T-cell (primary cell): ENCODE measurements at regions not wholly inside any gene's neighbourhood (a gene's known extent, or its start where the extent isn't known, plus 50 kb on each side); places are given as distances from the start of the nearest gene placed in this dataset.
"Not testable (repeated sequence)": the region's sequence is repeated elsewhere in the genome, so short reads cannot be mapped to it uniquely, and the experiment has no call there.

Experiments used
- ATAC-seq, 4 experiments: fragments of 200-7000 bp in 3 of 4; fragments of 150-1000 bp in 1 of 4; cut with Tn5 transposase; replicated peaks in 1 of 4; 1 replicate in 3 of 4; 2 replicates in 1 of 4; pipeline ENCODE4 v1.10.0; 2021; ENCODE audit warnings: moderate library complexity in 3 of 4, mild to moderate bottlenecking in 2 of 4, moderate number of reproducible peaks in 1 of 4
- CTCF ChIA-PET, 2 donors: fragments of 300-600 bp; sonication (Branson Sonifier 250); formaldehyde crosslinking; loops; one replicate each; lab custom pipeline; 2022; ENCODE audit warnings: antibody characterized with exemption in 2 of 2; lab: Charles Lee
- POLR2A ChIA-PET, 2 donors: fragments of 300-600 bp; sonication (Branson Sonifier 250); formaldehyde crosslinking; loops; one replicate each; lab custom pipeline; 2022; ENCODE audit warnings: antibody characterized with exemption in 2 of 2; lab: Charles Lee
- DNase-seq, 35 experiments: peaks; one replicate each; pipeline versions ENCODE4 v3.0.0 to v3.0.0-alpha.2; 2013 to 2023
- H3K27ac ChIP-seq: one replicate; pipeline ENCODE4 v1.5.1; 2013; ENCODE audit warnings: low read length
- H3K27me3 ChIP-seq, 2 experiments: replicated peaks in 1 of 2; 1 replicate in 1 of 2; 2 replicates in 1 of 2; pipeline versions ENCODE4 v1.6.1 to v1.7.0; 2013; ENCODE audit warnings: low read length in 1 of 2, mixed read lengths in 1 of 2; ENCODE audit not compliant: control insufficient read depth in 2 of 2, insufficient read depth in 2 of 2; ENCODE audit errors: extremely low read depth in 1 of 2
- H3K36me3 ChIP-seq, 2 donors: 1 replicate in 1 of 2; 2 replicates in 1 of 2; pipeline versions ENCODE4 v1.6.1 to v1.7.0; 2013; ENCODE audit warnings: low read length in 1 of 2; ENCODE audit not compliant: control insufficient read depth in 2 of 2, insufficient read depth in 1 of 2; ENCODE audit errors: extremely low read depth in 1 of 2
- H3K4me1 ChIP-seq, 2 experiments: 1 replicate in 1 of 2; 2 replicates in 1 of 2; pipeline versions ENCODE4 v1.6.1 to v1.7.0; 2013; ENCODE audit warnings: low read length in 2 of 2, mixed read lengths in 1 of 2; ENCODE audit not compliant: insufficient read depth in 2 of 2, control insufficient read depth in 1 of 2; ENCODE audit errors: extremely low read depth in 1 of 2
- H3K4me3 ChIP-seq, 2 donors: 1 replicate in 1 of 2; 2 replicates in 1 of 2; pipeline versions ENCODE4 v1.5.1 to v1.7.0; 2013; ENCODE audit warnings: mild to moderate bottlenecking in 2 of 2, low read length in 1 of 2, moderate library complexity in 1 of 2; ENCODE audit not compliant: control insufficient read depth in 1 of 2; ENCODE audit errors: extremely low read depth in 1 of 2
- H3K9me3 ChIP-seq: 2 replicates; pipeline ENCODE4 v1.7.0; 2013
- H3K27ac Mint-ChIP-seq, 2 donors: one replicate each; pipeline ENCODE4 v1.8.0; 2020 to 2021; ENCODE audit warnings: mild to moderate bottlenecking in 2 of 2, mixed read lengths in 2 of 2
- H3K27me3 Mint-ChIP-seq, 2 donors: one replicate each; pipeline ENCODE4 v1.8.0; 2021 to 2022; ENCODE audit warnings: mixed read lengths in 2 of 2
- H3K36me3 Mint-ChIP-seq: one replicate; pipeline ENCODE4 v1.8.0; 2021; ENCODE audit warnings: mixed read lengths
- H3K4me1 Mint-ChIP-seq, 3 donors: one replicate each; pipeline ENCODE4 v1.8.0; 2020 to 2022; ENCODE audit warnings: mixed read lengths in 3 of 3, mild to moderate bottlenecking in 1 of 3
- H3K4me3 Mint-ChIP-seq, 3 donors: one replicate each; pipeline ENCODE4 v1.8.0; 2020 to 2022; ENCODE audit warnings: mild to moderate bottlenecking in 3 of 3, mixed read lengths in 3 of 3, moderate library complexity in 3 of 3
- H3K9me3 Mint-ChIP-seq, 3 donors: one replicate each; pipeline ENCODE4 v1.8.0; 2020 to 2022; ENCODE audit warnings: mixed read lengths in 3 of 3
- WGBS: methylation state at CpG from one replicate; pipeline ENCODE4 v1.1.5; 2013; ENCODE audit warnings: missing lambda C conversion rate; ENCODE audit not compliant: insufficient coverage; 5-methylcytosine and 5-hydroxymethylcytosine counted together

DNA sequence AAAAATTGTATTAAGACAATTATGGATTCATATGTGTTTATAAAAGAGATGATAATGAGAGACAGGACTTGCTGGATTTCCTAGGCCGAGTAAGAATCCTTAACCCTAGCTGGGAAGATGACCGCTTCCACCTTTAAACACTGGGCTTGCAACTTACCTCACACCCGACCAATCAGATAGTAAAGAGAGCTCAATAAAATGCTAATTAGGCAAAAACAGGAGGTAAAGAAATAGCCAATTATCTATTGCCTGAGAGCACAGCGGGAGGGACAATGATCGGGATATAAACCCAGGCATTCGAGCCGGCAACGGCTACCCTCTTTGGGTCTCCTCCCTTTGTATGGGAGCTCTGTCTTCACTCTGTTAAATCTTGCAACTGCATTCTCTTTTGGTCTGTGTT is 77.3 kb upstream of the ETV1 start:
- H3K4me1 Mint-ChIP-seq, H3K36me3 ChIP-seq, H3K9me3 ChIP-seq, POLR2A ChIA-PET, DNase-seq, H3K4me3 Mint-ChIP-seq, CTCF ChIA-PET, H3K4me1 ChIP-seq, H3K27ac Mint-ChIP-seq, H3K4me3 ChIP-seq, H3K36me3 Mint-ChIP-seq, H3K27me3 ChIP-seq, H3K27me3 Mint-ChIP-seq, H3K9me3 Mint-ChIP-seq, ATAC-seq, H3K27ac ChIP-seq: not testable (repeated sequence)
- WGBS, result no CpG with 5 or more reads among the region's 8 CpGs

DNA sequence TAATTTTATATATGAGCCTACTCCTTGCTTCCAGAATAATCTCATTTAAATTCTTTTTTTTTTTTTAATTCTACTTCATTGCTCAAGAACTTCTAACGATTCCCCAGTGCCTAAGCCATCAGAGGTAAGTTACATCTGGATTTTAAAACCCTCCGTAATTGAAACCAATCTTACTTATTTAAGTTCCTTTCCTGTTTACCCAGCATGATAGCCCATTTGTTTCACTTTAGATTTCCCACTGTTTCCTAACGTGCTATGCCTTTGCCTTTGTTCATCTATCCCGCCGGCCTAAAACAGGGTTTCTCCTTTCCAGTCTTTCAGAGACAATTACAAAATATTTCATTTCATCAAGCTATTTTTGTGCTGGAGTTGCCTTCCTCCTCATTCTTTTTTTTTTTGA is 75.8 kb upstream of the ETV1 start:
- no peak overlapping the region for H3K27ac Mint-ChIP-seq
- Histone ChIP-seq H3K4me1 (no peaks in the 10 kb centered on the region), H3K27ac (no peak overlapping the region), H3K36me3 (no peaks in the 10 kb centered on the region), H3K9me3 (no peaks in the 10 kb centered on the region), H3K4me3 (no peak overlapping the region), H3K27me3 (no peaks in the 10 kb centered on the region)
- POLR2A ChIA-PET, result no interaction called here
- no peaks in the 10 kb centered on the region for H3K36me3 Mint-ChIP-seq
- WGBS, result 94% methylated on average over 5 of the region's 5 CpGs
- no peaks in the 10 kb centered on the region for H3K4me1 Mint-ChIP-seq
- CTCF ChIA-PET, result no interaction called here
- H3K27me3 Mint-ChIP-seq, result no peaks in the 10 kb centered on the region
- DNase-seq (no peak), ATAC-seq (no peak)
- no peak overlapping the region for H3K4me3 Mint-ChIP-seq
- peaks cover 0 to 18% (median 0%) of the 10 kb centered on the region in 3 donors for H3K9me3 Mint-ChIP-seq

DNA sequence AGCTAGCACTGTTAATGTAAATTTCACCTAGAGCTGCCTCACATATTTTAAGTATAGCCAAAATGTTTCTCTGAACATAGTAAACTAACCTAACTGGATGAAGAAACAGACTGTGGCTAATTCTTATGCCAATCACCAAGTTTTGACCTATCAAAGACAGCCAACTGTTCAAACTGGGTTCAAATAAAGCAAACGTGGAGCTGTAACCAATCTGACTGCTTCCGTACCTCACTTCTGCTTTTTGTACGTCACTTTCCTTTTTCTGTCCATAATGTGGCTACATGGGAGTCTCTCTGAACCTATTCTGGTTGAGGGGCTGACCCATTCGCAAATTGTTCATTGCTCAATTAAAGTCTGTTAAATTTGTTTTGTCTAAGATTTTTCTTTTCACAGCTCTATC is 66.3 kb upstream of the ETV1 start:
- no peaks in the 10 kb centered on the region for H3K4me1 ChIP-seq
- H3K36me3 ChIP-seq, result no peaks in the 10 kb centered on the region
- no peaks in the 10 kb centered on the region for H3K9me3 ChIP-seq
- H3K9me3 Mint-ChIP-seq, result peaks cover 0 to 4% (median 0%) of the 10 kb centered on the region in 3 donors
- ChIA-PET CTCF (no interaction called here), POLR2A (no interaction called here)
- ATAC-seq (no peak), DNase-seq (no peak)
- H3K4me3 ChIP-seq, result no peak overlapping the region
- no peak overlapping the region for H3K4me3 Mint-ChIP-seq
- no peaks in the 10 kb centered on the region for H3K36me3 Mint-ChIP-seq
- no peak overlapping the region for H3K27ac ChIP-seq
- WGBS, result 100% methylated on average over 2 of the region's 4 CpGs
- no peaks in the 10 kb centered on the region for H3K27me3 Mint-ChIP-seq
- H3K27ac Mint-ChIP-seq, result no peak overlapping the region
- no peaks in the 10 kb centered on the region for H3K27me3 ChIP-seq
- H3K4me1 Mint-ChIP-seq, result no peaks in the 10 kb centered on the region

DNA sequence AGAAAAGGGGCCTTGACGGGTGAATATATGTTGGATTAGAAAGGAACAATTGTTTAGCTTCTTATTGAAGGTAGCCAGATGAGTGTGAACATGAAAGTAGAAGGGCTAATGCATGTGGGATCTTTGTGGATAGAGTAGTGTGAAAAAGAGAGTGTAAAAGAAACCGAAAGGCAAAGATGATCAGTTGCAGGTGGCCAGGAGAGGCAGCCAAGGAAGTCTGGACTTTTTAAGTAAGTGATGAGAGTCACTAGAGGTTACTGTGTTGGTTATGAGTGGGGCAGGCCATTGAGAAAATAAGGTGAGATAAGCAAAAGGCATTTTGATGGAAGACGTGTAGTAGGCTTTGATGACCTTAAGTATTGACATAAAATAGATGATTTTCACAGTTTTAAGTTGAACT is 64.7 kb upstream of the ETV1 start:
- Mint-ChIP-seq H3K36me3 (no peaks in the 10 kb centered on the region), H3K9me3 (peaks cover 0 to 9% (median 0%) of the 10 kb centered on the region in 3 donors), H3K4me3 (no peak overlapping the region)

DNA sequence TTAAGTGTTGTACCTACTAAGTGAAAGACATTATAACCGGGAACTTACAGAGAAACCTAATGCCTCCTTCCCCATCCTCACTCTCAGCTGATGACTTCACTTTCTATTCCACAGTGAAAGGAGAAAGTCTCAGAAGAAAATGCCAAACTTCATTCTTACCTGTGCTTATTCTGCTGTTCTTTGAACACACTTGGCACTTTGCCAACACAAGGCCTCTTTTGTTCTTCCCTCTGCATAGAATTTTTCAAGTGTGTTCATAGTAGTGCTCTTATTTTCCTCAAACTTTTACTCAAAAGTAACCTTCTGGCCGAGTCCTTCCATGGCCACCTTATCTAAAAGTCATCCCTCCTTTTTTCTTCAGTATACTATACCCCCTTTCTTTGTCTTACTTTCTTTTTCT is 59.4 kb upstream of the ETV1 start:
- Mint-ChIP-seq H3K9me3 (peaks cover 0 to 13% (median 0%) of the 10 kb centered on the region in 3 donors), H3K27ac (no peak overlapping the region)

More for the DNA sequence above, 64.7 kb upstream of the ETV1 start:
- Histone ChIP-seq H3K9me3 (no peaks in the 10 kb centered on the region), H3K27ac (no peak overlapping the region), H3K4me1 (no peaks in the 10 kb centered on the region), H3K36me3 (no peaks in the 10 kb centered on the region), H3K4me3 (no peak overlapping the region), H3K27me3 (no peaks in the 10 kb centered on the region)
- ChIA-PET CTCF (no interaction called here), POLR2A (interaction anchor here in 1 of 2 donors (0.7 kb wide), 1 partner anchor 54 kb away, joined by 5 read pairs; no protein-coding TSS in a partner anchor)
- Mint-ChIP-seq H3K27ac (no peak overlapping the region), H3K27me3 (no peaks in the 10 kb centered on the region), H3K4me1 (no peaks in the 10 kb centered on the region)
- DNase-seq (no peak), ATAC-seq (no peak)
- WGBS, result 73% methylated on average over 3 of the region's 3 CpGs

DNA sequence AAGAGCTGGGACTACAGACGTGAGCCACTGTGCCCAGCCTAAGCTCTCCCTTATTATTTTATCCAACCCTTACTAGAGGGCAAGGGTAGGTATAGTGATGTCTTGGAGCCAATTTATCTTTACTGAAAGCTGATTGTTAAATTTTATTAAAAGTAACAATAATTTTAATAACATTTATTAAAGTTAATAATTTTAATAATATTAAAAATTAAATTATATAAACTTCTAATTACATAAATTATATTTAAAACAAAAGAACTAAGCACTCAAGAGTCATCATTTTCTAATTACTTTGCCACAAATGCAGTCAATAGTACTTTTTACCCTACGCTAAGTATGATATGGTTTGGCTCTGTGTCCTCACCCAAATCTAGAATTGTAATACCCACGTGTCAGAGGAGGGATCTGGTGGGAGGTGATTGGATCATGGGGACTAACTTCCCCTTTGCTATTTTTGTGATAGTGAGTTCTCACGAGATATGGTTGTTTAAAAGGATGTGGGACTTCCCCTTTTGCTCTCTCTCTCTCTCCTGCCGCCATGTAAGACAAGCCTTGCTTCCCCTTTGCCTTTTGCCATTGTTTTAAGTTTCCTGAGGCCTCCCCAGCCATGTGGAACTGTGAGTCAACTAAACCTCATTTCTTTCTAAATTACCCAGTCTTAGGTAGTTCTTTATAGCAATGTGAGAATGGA is 58.4 kb upstream of the ETV1 start:
- H3K36me3 ChIP-seq, result no peaks in the 10 kb centered on the region
- no peak overlapping the region for H3K27ac ChIP-seq
- POLR2A ChIA-PET, result interaction anchor here (0.6 kb wide), 3 partner anchors 43 to 362 kb away, joined by 3 to 8 read pairs (median 4); no protein-coding TSS in a partner anchor
- H3K4me1 ChIP-seq, result no peaks in the 10 kb centered on the region
- Mint-ChIP-seq H3K4me1 (no peaks in the 10 kb centered on the region), H3K27me3 (peaks cover 0 to 2% of the 10 kb centered on the region in 2 donors), H3K9me3 (peaks cover 0 to 13% (median 0%) of the 10 kb centered on the region in 3 donors), H3K36me3 (no peaks in the 10 kb centered on the region), H3K4me3 (no peak overlapping the region), H3K27ac (no peak overlapping the region)
- H3K9me3 ChIP-seq, result no peaks in the 10 kb centered on the region
- H3K27me3 ChIP-seq, result no peaks in the 10 kb centered on the region
- WGBS, result no CpG with 5 or more reads among the region's 5 CpGs
- ATAC-seq (no peak), DNase-seq (no peak)
- H3K4me3 ChIP-seq, result no peak overlapping the region
- CTCF ChIA-PET, result interaction anchor here in 1 of 2 donors (1.3 kb wide), 1 partner anchor 12 kb away, joined by 3 read pairs; no protein-coding TSS in a partner anchor

More for the DNA sequence above, 59.4 kb upstream of the ETV1 start:
- CTCF ChIA-PET, result no interaction called here
- Mint-ChIP-seq H3K4me1 (no peaks in the 10 kb centered on the region), H3K27me3 (peaks cover 0 to 2% of the 10 kb centered on the region in 2 donors), H3K4me3 (no peak overlapping the region), H3K36me3 (no peaks in the 10 kb centered on the region)
- Histone ChIP-seq H3K36me3 (no peaks in the 10 kb centered on the region), H3K9me3 (no peaks in the 10 kb centered on the region), H3K27me3 (no peaks in the 10 kb centered on the region), H3K27ac (no peak overlapping the region), H3K4me1 (no peaks in the 10 kb centered on the region), H3K4me3 (no peak overlapping the region)
- DNase-seq (no peak), ATAC-seq (no peak)
- no CpG with 5 or more reads among the region's 2 CpGs for WGBS
- POLR2A ChIA-PET, result no interaction called here
